Stimulated activated naive CD8-positive, alpha-beta T cell treated with anti-CD3 and anti-CD28 coated beads, Interleukin-15, amount 100 ng/mL, for 72 hours (primary cell): ENCODE measurements at regions not wholly inside any gene's neighbourhood (a gene's known extent, or its start where the extent isn't known, plus 50 kb on each side); places are given as distances from the start of the nearest gene placed in this dataset.
"Not testable (repeated sequence)": the region's sequence is repeated elsewhere in the genome, so short reads cannot be mapped to it uniquely, and the experiment has no call there.

ENCODE experiments used
- ATAC-seq: fragments of 150-1000 bp; cut with Tn5 transposase; 2 replicates; pipeline ENCODE4 v1.10.0; 2021; ENCODE audit warnings: mild to moderate bottlenecking, moderate library complexity
- DNase-seq, 2 donors: peaks; one replicate each; pipeline ENCODE4 v3.0.0; 2021 to 2022
- H3K27ac Mint-ChIP-seq, 2 donors: one replicate each; pipeline ENCODE4 v1.8.0; 2022; ENCODE audit warnings: mild to moderate bottlenecking in 2 of 2, mixed read lengths in 2 of 2, moderate library complexity in 2 of 2
- H3K27me3 Mint-ChIP-seq: one replicate; pipeline ENCODE4 v1.8.0; 2022; ENCODE audit warnings: mixed read lengths
- H3K4me1 Mint-ChIP-seq: one replicate; pipeline ENCODE4 v1.8.0; 2022; ENCODE audit warnings: mild to moderate bottlenecking, mixed read lengths
- H3K4me3 Mint-ChIP-seq, 2 donors: one replicate each; pipeline ENCODE4 v1.8.0; 2022; ENCODE audit warnings: mild to moderate bottlenecking in 2 of 2, mixed read lengths in 2 of 2, moderate library complexity in 1 of 2
- H3K9me3 Mint-ChIP-seq, 2 donors: one replicate each; pipeline ENCODE4 v1.8.0; 2022; ENCODE audit warnings: mixed read lengths in 2 of 2

GRCh38 chr12:67541625-67541991, 106.9 kb upstream of the DYRK2 start:
- ATAC-seq (peak; percentile 15), DNase-seq (no peak)
- Mint-ChIP-seq H3K27ac (no peak overlapping the region), H3K27me3 (no peaks in the 10 kb centered on the region), H3K4me3 (peak overlapping the region; percentile 2 to 4), H3K9me3 (no peaks in the 10 kb centered on the region), H3K4me1 (peaks cover 27% of the 10 kb centered on the region)

- no peak overlapping the region for H3K4me3 Mint-ChIP-seq
- ATAC-seq (no peak), DNase-seq (no peak)
- H3K27ac Mint-ChIP-seq: no peak overlapping the region
- no peaks in the 10 kb centered on the region for H3K9me3 Mint-ChIP-seq
- H3K27me3 Mint-ChIP-seq: no peaks in the 10 kb centered on the region
- H3K4me1 Mint-ChIP-seq: peaks cover 27% of the 10 kb centered on the region
Observed at GRCh38 chr12:67543021-67543770, 105.3 kb upstream of the DYRK2 start.

GRCh38 chr12:67545298-67545697, 103.2 kb upstream of the DYRK2 start:
- ATAC-seq: no peak
- no peak for DNase-seq
- Mint-ChIP-seq H3K4me1 (peaks cover 27% of the 10 kb centered on the region), H3K27me3 (no peaks in the 10 kb centered on the region), H3K27ac (no peak overlapping the region), H3K9me3 (no peaks in the 10 kb centered on the region), H3K4me3 (no peak overlapping the region)

GRCh38 chr12:67546746-67547145, 101.8 kb upstream of the DYRK2 start:
- no peak for DNase-seq
- Mint-ChIP-seq H3K4me3 (no peak overlapping the region), H3K4me1 (peaks cover 17% of the 10 kb centered on the region), H3K27me3 (no peaks in the 10 kb centered on the region), H3K9me3 (peaks cover 10 to 11% of the 10 kb centered on the region in 2 donors), H3K27ac (no peak overlapping the region)
- no peak for ATAC-seq

- H3K4me1 Mint-ChIP-seq, H3K27me3 Mint-ChIP-seq, H3K4me3 Mint-ChIP-seq, ATAC-seq: not testable (repeated sequence)
- Mint-ChIP-seq H3K27ac (peak overlapping the region; percentile 29 to 74), H3K9me3 (peaks cover 11 to 20% of the 10 kb centered on the region in 2 donors)
- peak in 1 of 2 donors; percentile 12 for DNase-seq
Observed at GRCh38 chr12:67555075-67555717, 93.3 kb upstream of the DYRK2 start.

- H3K4me3 Mint-ChIP-seq: no peak overlapping the region
- DNase-seq: no peak
- H3K9me3 Mint-ChIP-seq: peaks cover 6 to 10% of the 10 kb centered on the region in 2 donors
- H3K27ac Mint-ChIP-seq: no peak overlapping the region
- no peak for ATAC-seq
- H3K27me3 Mint-ChIP-seq: no peaks in the 10 kb centered on the region
- no peaks in the 10 kb centered on the region for H3K4me1 Mint-ChIP-seq
Observed at GRCh38 chr12:67558775-67559174, 89.8 kb upstream of the DYRK2 start.

- H3K27ac Mint-ChIP-seq: no peak overlapping the region
- no peaks in the 10 kb centered on the region for H3K27me3 Mint-ChIP-seq
- DNase-seq (no peak), ATAC-seq (no peak)
- peaks cover 7 to 15% of the 10 kb centered on the region in 2 donors for H3K9me3 Mint-ChIP-seq
- no peaks in the 10 kb centered on the region for H3K4me1 Mint-ChIP-seq
- no peak overlapping the region for H3K4me3 Mint-ChIP-seq
Observed at GRCh38 chr12:67559751-67560150, 88.8 kb upstream of the DYRK2 start.

- Mint-ChIP-seq H3K27ac (no peak overlapping the region), H3K27me3 (no peaks in the 10 kb centered on the region), H3K4me3 (no peak overlapping the region), H3K9me3 (peaks cover 14 to 18% of the 10 kb centered on the region in 2 donors), H3K4me1 (no peaks in the 10 kb centered on the region)
- DNase-seq (no peak), ATAC-seq (no peak)
Observed at GRCh38 chr12:67562513-67563287, 85.8 kb upstream of the DYRK2 start.

- DNase-seq (no peak), ATAC-seq (no peak)
- no peak overlapping the region for H3K4me3 Mint-ChIP-seq
- no peak overlapping the region for H3K27ac Mint-ChIP-seq
- no peaks in the 10 kb centered on the region for H3K27me3 Mint-ChIP-seq
- peaks cover 7 to 14% of the 10 kb centered on the region in 2 donors for H3K9me3 Mint-ChIP-seq
- peaks cover 11% of the 10 kb centered on the region for H3K4me1 Mint-ChIP-seq
Observed at GRCh38 chr12:67568055-67568454, 80.5 kb upstream of the DYRK2 start.

- DNase-seq: no peak
- peaks cover 13% of the 10 kb centered on the region for H3K4me1 Mint-ChIP-seq
- no peak overlapping the region for H3K4me3 Mint-ChIP-seq
- H3K9me3 Mint-ChIP-seq: peaks cover 0 to 6% of the 10 kb centered on the region in 2 donors
- no peak for ATAC-seq
- H3K27ac Mint-ChIP-seq: no peak overlapping the region
- no peaks in the 10 kb centered on the region for H3K27me3 Mint-ChIP-seq
Observed at GRCh38 chr12:67572492-67572891, 76.1 kb upstream of the DYRK2 start.

- H3K27me3 Mint-ChIP-seq: no peaks in the 10 kb centered on the region
- no peak for DNase-seq
- no peak for ATAC-seq
- no peak overlapping the region for H3K27ac Mint-ChIP-seq
- peaks cover 20% of the 10 kb centered on the region for H3K4me1 Mint-ChIP-seq
- H3K4me3 Mint-ChIP-seq: no peak overlapping the region
- H3K9me3 Mint-ChIP-seq: peaks cover 0 to 9% of the 10 kb centered on the region in 2 donors
Observed at GRCh38 chr12:67573566-67573965, 75.0 kb upstream of the DYRK2 start.

- DNase-seq (no peak), ATAC-seq (peak; percentile 88)
- Mint-ChIP-seq H3K27ac (peak overlapping the region; percentile 2 to 87), H3K4me3 (peak overlapping the region; percentile 11 to 51), H3K9me3 (peaks cover 0 to 9% of the 10 kb centered on the region in 2 donors), H3K27me3 (peaks cover 7% of the 10 kb centered on the region), H3K4me1 (peaks cover 43% of the 10 kb centered on the region)
Observed at GRCh38 chr12:67578976-67579661, 69.4 kb upstream of the DYRK2 start.

GRCh38 chr12:67579662-67580003, 68.9 kb upstream of the DYRK2 start:
- Mint-ChIP-seq H3K9me3 (peaks cover 0 to 9% of the 10 kb centered on the region in 2 donors), H3K4me1 (peaks cover 45% of the 10 kb centered on the region), H3K4me3 (peak overlapping the region; percentile 11 to 51), H3K27me3 (peaks cover 7% of the 10 kb centered on the region), H3K27ac (peak overlapping the region; percentile 2 to 87)
- no peak for DNase-seq
- peak; percentile 68 for ATAC-seq

- no peak for DNase-seq
- ATAC-seq: no peak
- Mint-ChIP-seq H3K4me3 (no peak overlapping the region), H3K27ac (no peak overlapping the region), H3K4me1 (peaks cover 51% of the 10 kb centered on the region), H3K9me3 (peaks cover 0 to 8% of the 10 kb centered on the region in 2 donors), H3K27me3 (peaks cover 7% of the 10 kb centered on the region)
Observed at GRCh38 chr12:67582238-67582834, 66.2 kb upstream of the DYRK2 start.

GRCh38 chr12:67582844-67583243, 65.7 kb upstream of the DYRK2 start:
- ATAC-seq (no peak), DNase-seq (no peak)
- Mint-ChIP-seq H3K4me3 (no peak overlapping the region), H3K4me1 (peaks cover 46% of the 10 kb centered on the region), H3K27ac (no peak overlapping the region), H3K27me3 (peaks cover 7% of the 10 kb centered on the region), H3K9me3 (peaks cover 0 to 4% of the 10 kb centered on the region in 2 donors)
